ENCODE measurements at regions not wholly inside any gene's neighbourhood (a gene's known extent, or its start where the extent isn't known, plus 50 kb on each side); places are given as distances from the start of the nearest gene placed in this dataset.
"Not testable (repeated sequence)": the region's sequence is repeated elsewhere in the genome, so short reads cannot be mapped to it uniquely, and the experiment has no call there.

DNA sequence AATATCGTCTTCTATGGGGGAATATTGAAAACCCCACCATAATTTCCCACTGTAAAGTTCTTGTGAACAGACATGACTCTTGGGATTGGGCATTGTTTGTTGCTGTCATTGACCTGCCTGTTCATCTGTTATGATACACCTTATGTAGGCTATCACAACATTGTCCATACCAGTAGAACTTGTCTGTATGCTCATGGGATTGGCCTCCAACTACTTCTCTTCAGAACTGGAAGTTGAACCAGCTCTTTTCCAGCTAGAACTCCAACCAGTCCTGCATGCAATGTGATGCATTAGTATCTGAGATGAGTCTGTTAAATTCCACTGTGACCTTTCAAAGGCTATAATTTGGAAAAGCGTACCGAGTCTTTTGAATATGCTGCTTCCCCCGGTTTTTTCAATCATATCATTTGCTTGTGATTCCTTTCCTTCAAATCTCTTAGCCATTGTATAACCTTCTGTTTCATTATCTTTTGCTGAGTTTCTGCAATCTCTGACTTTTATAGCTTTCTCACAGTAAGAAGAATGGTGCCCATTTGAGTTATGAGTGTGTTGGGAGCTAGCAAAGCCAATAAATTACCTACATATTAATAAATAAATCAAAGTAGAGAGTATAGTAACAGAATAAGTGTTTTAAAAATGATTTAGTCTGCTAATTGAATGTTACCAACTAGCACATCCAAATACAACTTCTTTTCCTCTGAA, 101.9 kb downstream of the PLK2 start:
- DNase-seq (ENCODE audit: low spot score) = no peak

DNA sequence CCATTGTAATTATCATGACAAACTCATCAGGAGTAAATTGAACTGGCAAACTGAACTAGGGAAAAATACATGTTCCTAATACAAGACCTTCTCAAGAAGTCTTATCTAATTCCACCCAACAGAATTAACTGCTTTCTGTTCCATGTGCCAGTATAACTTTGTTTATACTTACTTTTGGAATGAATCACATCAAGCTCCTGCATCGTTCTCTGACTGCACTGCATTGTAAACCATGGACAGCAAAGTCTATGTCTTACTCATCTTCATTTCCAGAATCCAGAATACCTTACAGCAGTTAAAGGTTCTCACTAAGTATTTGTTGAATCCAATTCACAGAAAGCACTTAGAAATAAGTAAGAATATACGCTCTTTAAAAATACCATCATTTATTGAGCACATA, 102.8 kb downstream of the PLK2 start:
- DNase-seq (ENCODE audit: low spot score) = no peak

DNA sequence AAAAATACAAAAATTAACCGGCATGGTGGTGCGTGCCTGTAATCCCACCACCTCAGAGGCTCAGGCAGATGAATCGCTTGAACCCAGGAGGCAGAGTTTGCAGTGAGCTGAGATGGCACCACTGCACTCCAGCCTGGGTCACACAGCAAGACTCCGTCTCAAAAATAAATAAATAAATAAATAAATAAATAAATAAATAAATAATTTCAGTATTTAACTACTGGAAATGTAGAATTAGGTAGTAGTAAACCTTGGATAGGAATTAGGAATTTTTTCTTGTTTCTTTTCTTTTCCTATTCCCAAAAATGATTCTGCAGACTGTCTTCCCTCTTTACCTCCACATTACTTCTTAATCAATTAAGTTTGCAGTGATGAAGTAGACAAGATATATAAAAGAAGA, 103.2 kb downstream of the PLK2 start:
- DNase-seq (ENCODE audit: low spot score) = no peak

DNA sequence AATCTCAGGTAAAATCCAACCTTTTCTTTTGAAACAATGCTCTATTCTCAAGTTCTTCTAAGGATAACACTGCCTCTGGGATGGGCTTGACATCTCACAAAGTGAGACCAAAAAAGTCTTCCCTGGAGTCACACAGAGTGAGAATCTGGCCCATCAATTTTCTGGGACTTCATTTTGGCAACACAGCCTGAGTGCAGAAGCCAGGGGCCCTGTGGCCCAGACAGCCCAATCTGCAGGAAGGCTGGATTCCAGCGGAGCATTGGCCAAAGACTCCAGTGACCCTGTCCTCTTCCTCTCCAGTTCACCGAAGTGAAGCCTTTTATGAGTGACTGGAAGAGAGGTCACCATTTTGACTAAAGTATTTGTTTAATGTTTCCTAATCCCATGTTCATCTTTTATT, 105.1 kb downstream of the PLK2 start:
- DNase-seq (ENCODE audit: low spot score) = no peak

DNA sequence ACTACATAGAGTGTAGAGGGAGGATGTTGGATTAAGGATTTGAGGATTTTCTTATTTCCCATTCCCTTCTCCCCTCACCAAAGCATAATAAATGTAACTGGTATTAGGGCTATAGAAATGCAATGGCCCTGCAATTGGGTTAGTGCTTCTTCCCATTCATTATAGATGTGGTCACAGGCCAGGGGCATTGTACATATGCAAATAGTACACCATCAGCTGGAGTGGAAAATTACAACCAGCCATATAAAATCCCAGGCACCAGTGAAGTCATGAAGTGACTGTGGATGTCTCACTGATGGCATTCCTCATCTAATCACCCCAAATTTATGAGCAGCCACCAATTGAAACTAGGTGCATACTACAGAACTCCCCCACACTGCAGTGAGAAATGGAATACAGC, 105.9 kb downstream of the PLK2 start:
- DNase-seq (ENCODE audit: low spot score) = no peak

DNA sequence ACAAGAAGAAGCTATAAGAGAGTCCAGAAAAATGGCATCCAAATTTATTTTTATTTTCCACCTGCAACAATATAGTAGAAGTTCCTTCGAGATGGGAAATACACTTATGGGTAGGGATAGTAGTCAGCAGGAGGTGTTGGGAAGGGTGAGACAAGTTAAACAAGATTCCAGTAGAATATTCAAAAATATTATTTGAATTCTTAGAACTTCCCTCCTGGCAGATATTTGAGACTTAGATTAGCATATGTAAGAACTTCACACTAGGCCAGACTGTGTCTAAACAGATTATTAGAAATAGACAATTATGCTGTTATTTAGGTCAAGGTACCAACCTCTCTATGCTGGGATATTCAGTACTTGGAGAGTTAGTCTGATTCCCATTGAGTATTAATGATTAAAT, 108.7 kb downstream of the PLK2 start:
- no peak for DNase-seq (ENCODE audit: low spot score)

DNA sequence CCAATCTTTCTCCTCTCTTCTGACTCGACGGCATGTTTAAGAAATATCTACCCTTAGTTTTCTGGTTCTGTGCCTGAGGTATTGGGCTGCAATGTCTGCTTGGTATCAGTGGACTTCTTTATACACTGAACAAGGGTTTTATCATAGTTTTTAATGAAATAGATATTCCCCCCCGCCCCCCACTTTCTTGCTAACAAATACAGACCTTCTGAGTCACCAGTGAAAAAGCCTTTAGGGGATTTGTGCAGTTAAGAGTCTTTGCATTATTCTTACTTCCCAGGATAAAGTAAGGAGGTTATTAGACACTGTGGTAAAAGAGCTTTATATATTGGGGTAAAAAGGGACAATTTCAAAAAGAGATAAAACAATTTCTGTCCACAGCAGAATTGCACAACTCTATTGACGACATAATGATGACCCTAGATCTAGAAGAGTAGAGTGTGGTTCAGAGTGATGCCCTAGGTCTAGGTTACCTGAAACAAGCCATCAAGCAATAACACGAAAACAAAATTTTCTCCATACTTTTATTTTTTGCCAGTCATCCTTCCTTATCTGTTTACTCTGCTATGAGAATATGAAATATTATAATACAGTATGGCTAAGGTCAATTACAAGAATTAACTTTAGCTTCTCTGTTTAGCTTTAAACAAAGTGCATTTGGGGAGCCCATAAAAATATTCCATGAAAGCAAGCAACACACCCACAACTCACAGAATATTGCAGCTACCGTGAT, 110.7 kb downstream of the PLK2 start:
- DNase-seq (ENCODE audit: low spot score) = no peak

DNA sequence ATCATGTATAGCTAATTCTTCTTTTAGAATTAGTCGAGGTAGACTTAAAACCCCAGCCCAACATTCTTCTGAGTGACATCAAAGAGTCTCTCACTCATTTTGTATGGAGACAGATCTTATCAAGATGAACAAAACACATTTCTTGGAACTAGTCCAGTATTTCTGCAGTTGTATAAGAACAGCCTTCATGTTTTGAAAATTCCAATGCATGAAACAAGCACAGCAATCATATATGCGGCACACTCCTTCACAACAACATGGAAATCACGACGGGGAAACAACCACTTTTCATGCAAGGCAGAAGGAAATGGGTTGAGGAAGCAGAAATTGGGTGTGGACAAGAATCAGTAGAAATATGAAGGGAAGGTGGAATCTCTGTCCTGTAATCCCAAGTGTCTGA, 113.8 kb downstream of the PLK2 start:
- DNase-seq (ENCODE audit: low spot score) = no peak

DNA sequence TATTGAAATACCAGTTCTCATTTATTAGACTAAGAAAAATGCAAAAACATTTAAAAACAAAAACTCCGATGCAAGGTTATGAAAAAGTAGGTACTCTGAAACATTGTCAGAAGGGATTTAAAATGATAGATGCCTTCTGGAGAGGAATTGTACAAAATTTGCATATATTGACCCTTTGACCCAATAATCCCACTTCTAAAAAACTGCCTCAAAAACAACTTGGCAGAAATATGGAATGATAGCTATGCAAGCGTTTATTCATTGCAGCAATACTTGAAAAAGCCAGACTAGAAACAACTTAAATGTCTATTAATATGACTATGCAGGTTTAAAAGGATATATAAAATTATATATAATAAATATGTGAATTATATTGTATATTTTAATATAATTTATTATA, 118.4 kb downstream of the PLK2 start:
- no peak for DNase-seq (ENCODE audit: low spot score)

DNA sequence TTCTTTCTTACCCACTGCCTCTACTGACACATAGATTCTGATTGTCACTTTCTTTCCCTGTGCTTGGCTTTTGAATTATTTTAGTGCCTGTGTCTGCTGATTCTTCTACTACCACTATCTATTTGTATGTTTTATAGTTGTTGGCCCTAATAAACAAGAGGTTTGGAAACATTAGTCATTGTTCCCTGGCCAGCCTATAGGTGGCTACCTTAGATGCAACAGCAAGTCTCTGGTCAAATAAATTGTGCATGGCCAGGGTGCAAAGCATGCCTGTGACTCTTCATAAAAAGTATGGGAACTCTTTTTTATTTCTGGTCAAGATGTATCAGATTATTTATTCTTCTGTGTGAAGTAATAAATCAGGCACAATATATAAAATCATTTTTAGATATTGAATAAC, 124.4 kb downstream of the PLK2 start:
- no peak for DNase-seq (ENCODE audit: low spot score)

DNA sequence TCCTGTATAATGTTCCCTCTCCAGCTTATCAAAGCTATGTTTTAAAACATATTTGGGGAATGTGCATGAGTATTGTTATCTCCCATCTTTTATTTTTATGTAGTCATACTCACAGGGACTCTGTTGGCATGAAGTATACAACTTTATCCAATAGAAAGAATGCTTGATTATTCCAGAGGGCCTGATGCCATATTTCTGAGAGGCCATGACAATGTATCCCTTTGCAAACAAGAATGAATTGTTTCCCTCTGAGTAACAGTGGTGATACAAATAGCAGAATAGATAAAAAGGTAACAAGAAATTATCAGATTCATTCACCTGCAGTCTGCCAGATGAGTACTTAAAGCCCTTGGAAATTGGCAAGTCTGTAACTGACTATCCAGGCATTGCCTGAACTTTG, 125.9 kb downstream of the PLK2 start:
- DNase-seq (ENCODE audit: low spot score) = no peak

DNA sequence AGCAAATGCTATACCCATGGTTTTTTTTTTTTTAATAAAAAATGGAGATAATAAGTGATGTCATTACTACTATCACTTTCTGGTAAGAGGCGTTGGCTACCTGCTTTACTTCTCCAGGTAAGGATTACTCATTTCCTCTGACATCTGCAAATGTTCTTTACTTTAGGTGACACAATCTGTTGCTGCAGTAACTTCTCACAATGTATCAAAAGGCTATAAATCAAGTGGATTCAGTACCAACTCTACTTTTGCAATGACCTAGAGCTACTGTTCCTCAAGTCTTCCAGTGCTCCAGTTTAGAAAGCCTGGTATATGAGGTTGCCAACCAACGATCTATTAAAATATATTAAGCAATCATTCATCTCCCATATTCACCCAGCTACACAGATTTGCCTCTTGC, 129.1 kb downstream of the PLK2 start:
- no peak for DNase-seq (ENCODE audit: low spot score)

DNA sequence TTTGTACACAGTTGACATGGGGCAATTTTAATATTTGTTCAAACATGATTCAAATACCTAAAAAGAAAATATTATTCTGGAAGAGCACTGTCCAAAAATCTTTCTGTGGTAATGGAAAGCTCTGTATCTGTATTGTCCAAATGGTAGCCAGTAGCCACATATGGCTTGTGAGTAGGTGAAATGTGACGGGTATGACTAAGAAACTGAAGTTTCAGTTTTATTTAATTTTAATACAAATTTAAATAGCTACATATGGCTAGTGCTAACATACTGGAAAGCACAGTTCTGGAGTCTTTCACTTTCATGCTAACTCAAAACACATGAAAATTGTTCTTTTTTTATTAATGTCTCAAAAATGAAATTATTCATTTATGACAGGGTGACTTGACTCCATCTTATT, 132.6 kb downstream of the PLK2 start:
- no peak for DNase-seq (ENCODE audit: low spot score)

DNA sequence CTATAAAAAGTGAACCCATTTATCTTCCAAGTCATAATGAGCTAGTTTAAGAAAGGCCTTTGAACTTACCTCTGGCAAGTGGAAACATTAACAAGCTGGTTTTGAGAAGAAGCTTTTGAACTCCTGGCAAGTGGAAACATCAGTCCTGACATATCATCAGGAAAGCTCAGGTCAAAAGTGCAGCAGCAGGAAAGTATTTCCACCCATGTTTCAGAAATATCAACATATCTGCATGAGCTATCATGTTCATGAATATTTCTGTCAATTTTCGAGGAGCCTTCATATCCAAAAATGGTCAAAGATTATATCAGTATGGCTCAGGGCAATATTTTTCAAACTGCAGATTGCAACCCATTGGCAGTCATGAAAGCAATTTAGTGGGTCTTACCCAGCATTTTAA, 133.9 kb downstream of the PLK2 start:
- DNase-seq (ENCODE audit: low spot score) = no peak

DNA sequence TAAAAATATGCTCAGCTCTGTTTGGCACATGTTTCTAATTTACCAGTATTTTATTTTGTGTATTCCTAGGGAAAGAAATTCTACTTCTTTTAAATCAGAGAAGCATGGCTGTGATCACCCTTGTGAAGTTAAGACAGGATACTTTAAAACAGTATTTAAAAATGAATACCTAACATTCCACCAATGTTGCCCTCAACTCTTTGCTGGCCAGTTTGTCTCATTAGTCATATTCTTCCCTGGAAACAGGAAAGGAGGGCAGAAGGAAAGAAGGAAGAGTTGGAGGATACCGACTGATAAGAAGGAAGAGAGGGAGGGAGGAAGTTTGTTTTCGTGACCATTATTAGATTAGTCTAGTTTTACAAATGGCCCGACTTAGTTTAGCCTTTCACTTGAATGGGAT, 137.4 kb downstream of the PLK2 start:
- no peak for DNase-seq (ENCODE audit: low spot score)

DNA sequence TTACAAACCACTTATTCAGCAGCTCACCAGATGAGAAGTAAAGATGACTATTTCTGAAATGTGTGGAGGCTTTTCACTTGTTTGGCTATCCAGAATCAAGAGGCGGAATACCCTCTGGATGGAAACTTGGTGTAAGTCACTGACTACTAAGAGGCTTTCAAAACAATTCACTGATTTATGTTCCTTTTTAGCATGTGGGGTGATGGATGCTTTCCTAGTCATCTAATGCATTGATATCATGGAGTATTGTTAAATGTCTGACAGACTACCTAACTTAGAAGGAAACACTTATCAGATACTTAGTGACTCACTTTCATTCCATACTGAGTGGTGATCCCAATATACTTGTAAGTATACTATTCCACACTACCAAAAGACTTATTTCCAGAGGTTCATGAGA, 141.4 kb downstream of the PLK2 start:
- DNase-seq (ENCODE audit: low spot score) = no peak

DNA sequence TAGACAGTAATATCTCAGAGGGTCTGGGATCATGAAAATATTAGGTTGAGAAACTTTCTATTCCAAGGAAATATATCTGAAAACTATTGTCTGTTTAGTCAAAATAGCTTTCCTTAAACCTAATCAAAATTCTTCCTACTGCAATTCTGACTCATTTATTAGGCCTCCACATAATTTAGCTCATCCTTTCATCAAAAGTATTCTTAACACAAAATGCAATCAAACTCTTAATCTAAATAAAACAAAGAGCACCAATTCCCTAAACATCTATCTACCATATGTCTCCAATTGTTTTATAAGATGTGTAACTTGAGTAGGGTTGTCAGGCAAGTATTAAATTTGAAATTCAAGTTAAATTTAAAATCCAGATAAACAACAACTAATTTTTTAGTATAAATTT, 142.1 kb downstream of the PLK2 start:
- DNase-seq (ENCODE audit: low spot score) = no peak

DNA sequence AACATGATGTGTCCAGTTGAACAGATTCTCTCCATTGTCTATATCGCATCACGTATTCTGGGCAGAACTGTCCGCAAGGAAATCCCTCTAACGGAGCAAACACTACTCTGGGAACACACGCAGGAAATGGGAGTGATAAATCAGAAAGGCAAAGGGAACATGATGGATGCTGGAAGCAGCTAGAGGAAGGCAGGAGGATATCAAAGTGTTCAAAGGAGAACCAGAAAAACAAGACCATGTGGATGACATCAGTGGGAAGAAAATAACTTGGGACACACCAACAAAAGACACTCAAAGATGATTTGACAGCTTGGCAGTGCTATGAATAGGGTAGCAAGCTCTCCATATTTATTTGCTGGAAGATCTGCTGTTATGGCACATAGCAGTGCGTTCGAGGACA, 142.9 kb downstream of the PLK2 start:
- no peak for DNase-seq (ENCODE audit: low spot score)

DNA sequence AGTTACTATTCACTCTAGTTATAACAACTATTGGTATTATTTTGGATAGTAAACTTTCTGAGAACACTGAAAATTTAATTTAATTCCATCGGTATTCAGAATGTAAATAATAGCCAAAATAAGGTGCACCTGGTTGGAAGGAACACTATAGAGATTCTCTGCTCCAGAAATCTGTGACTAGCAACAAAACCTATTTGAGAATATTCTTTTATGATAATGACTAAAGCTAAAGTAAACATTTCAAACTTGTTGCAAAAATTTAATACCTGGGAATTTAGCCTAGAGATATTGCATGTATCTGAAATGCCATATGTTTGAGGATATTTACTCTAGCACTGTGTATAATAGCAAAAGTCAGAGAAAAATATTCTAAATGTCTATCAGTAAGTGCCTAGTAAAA, 144.1 kb downstream of the PLK2 start:
- no peak for DNase-seq (ENCODE audit: low spot score)

DNA sequence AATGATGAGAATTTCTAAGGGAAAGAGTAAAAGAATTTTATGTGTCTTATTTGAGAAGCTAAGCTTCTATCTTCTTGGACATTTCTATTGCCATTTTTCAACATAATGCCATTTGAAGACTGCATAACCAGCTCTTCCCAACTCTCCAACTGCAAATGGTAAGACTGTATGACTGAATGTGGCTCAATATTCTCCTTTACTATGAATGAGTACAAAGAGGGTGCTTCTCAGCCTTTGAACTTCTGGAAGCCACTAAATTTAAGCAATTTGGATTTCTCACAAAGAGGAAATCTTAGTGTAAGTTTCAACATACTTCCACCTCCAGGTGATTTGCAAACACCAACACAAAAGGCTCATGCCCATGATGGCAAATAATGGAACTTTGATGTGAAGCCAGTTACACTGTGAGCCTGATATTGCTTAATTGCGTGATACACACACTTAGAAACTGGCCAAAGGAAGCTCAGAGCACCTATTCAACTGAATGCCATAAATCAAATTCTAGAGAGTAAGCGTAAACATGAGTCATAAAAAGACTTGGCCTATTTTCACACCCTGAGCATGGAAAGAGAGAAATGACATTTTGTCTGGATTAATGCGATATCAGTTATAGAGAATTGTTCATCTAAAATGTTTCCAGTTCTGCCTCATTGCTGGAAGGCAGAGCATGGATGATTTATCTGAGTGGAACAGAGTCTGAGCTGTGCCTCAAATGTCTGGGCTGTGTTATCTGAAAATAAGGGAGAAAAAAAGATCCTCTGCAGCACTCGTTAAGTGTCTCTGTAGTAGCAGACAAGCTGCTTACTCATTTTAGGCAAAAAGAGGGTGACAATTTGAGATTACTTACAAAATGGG, 145.3 kb downstream of the PLK2 start:
- no peak for DNase-seq (ENCODE audit: low spot score)

DNA sequence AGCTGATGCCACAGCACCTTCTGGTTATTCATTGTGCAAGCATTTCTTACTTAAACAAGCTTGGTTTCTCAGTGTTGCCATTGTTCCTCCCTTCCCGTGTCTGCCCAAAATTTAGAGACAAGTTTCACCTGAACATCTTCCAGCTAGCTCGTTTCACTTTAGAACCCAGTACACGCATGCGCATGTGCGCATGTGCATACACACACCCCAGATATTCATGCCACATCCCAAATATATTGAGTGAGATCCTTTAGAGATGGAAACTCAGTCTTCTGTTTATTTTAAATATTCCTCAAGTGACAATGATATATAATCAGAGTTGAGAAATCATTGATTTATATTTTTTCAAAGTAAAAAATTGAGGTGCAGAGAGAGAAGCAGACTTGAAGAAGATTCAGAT, 147.6 kb downstream of the PLK2 start:
- DNase-seq (ENCODE audit: low spot score) = no peak

DNA sequence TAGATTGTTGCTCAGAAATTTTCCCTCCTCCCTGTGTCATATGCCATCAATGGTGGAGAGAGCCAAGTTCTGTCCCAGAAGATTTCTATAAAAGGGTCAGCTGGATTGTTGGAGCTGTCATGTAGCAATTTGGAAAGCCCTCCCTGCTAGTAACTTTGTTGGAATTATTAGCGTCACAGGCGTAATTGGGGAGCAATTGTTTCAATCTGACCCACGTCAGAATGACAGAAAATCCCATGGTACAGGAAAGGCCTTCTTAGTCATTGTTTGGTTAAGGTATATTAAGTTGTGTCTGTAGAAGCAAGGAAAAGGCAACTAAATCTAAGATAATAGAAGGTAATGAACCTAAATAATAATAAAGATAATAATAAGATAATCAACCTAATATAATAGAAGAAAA, 148.4 kb downstream of the PLK2 start:
- no peak for DNase-seq (ENCODE audit: low spot score)

DNA sequence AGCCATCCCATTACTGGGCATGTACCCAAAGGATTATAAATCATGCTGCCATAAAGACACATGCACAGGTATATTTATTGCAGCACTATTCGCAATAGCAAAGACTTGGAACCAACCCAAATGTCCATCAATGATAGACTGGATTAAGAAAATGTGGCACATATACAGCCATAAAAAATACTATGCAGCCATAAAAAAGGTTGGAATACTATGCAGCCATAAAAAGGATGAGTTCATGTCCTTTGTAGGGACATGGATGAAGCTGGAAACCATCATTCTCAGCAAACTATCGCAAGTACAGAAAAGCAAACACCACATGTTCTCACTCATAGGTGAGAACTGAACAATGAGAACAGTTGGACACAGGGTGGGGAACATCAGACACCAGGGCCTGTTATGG, 151.5 kb downstream of the PLK2 start:
- DNase-seq (ENCODE audit: low spot score) = not testable (repeated sequence)
